AG10803 (cell line): ENCODE measurements at regions not wholly inside any gene's neighbourhood (a gene's known extent, or its start where the extent isn't known, plus 50 kb on each side); places are given as distances from the start of the nearest gene placed in this dataset.
A peak's percentile ranks its signal among the peaks of the same experiment; 100 is the strongest.

Experiments
- DNase-seq: peaks from one replicate; pipeline ENCODE4 v3.0.0; 2010; ENCODE audit warnings: low read depth
- H3K4me3 ChIP-seq: 2 replicates; pipeline ENCODE4 v1.5.1; 2011; ENCODE audit warnings: mild to moderate bottlenecking, low read length, control low read depth
- TF ChIP-seq, protein P1 (sequence below): conservative IDR thresholded peaks from 2 replicates; pipeline ENCODE4 v1.5.1; 2011; ENCODE audit warnings: mild to moderate bottlenecking, low read length, control low read depth, inconsistent platforms

DNA sequence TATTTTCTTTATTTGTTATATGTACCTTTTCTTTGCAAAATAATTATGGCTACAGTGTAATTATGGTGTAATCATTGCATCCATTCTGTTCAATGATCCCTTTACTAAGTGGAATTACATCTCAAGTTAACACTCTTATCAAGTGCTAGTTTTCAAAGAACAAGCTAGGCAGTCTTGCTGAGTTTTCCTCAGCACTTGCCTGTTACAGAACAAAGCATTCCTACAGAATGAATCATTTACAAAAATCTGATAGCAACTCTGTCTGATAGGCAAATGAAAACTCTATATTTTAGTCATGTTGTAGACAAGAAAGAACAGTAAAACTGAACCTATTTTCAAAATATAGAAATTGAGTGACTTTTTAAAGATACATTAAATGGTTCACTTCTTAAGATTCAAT, 109.8 kb upstream of the POU3F2 start:
- DNase-seq = no peak
- H3K4me3 ChIP-seq = no peak overlapping the region
- TF ChIP-seq, protein P1, sequence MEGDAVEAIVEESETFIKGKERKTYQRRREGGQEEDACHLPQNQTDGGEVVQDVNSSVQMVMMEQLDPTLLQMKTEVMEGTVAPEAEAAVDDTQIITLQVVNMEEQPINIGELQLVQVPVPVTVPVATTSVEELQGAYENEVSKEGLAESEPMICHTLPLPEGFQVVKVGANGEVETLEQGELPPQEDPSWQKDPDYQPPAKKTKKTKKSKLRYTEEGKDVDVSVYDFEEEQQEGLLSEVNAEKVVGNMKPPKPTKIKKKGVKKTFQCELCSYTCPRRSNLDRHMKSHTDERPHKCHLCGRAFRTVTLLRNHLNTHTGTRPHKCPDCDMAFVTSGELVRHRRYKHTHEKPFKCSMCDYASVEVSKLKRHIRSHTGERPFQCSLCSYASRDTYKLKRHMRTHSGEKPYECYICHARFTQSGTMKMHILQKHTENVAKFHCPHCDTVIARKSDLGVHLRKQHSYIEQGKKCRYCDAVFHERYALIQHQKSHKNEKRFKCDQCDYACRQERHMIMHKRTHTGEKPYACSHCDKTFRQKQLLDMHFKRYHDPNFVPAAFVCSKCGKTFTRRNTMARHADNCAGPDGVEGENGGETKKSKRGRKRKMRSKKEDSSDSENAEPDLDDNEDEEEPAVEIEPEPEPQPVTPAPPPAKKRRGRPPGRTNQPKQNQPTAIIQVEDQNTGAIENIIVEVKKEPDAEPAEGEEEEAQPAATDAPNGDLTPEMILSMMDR = no peak

DNA sequence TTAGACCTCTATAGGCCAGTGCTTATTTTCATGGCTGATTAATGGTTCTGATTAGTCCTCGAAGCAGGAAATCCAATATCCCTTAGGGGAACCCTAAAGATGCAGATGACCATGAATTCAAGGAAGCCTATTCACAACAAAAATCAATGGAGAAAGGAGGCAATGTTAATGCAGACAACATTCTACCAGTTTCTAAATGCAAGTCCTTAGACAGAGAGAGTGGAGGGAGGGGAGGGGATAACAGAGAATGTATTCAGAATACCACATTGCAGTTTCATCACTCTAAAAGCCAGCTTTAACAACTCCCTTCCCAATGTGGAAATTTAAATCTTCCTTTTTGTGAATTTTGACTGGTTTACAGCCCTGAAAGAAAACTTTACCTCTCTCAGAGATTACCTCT, 87.1 kb upstream of the POU3F2 start:
- DNase-seq = no peak
- TF ChIP-seq, protein P1 = no peak
- H3K4me3 ChIP-seq = no peak overlapping the region

DNA sequence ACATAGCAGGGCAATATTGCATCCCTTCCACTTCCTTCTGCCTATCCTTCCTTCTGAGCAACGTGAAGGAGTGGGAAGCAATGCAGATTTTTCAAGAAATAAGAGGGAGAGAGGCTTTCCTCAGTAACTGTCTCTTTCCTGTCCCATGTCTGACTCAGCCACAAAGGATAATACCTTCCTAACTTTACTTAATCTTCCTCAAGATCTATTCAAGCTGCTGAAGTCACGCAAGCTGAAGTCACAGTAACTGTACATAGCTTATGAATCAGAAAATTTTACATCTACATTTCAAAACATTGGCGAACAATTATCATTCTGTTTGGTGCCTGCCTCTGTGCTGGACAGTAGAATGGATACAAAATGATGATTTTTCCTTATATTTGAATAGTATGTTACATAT, 86.4 kb upstream of the POU3F2 start:
- TF ChIP-seq, protein P1 = no peak
- DNase-seq = no peak
- H3K4me3 ChIP-seq = no peak overlapping the region

DNA sequence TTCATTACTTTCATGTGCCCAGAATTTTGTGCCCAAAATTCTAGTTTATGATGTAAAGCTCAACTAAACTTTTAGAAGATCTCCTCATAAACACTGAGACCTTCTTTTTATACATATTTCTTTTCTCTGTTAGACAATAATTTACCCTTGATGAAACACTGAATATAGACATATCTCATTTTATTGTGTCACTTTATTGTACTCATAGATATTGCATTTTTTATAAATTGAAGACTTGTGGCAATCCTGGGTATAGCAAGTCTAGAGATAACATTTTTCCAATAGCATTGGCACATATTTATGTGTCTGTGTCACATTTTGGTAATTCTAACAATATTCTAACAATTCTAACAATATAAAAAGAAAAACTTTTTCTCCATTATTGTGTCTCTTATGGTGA, 74.9 kb upstream of the POU3F2 start:
- DNase-seq = no peak
- TF ChIP-seq, protein P1 = no peak
- H3K4me3 ChIP-seq = no peak overlapping the region

DNA sequence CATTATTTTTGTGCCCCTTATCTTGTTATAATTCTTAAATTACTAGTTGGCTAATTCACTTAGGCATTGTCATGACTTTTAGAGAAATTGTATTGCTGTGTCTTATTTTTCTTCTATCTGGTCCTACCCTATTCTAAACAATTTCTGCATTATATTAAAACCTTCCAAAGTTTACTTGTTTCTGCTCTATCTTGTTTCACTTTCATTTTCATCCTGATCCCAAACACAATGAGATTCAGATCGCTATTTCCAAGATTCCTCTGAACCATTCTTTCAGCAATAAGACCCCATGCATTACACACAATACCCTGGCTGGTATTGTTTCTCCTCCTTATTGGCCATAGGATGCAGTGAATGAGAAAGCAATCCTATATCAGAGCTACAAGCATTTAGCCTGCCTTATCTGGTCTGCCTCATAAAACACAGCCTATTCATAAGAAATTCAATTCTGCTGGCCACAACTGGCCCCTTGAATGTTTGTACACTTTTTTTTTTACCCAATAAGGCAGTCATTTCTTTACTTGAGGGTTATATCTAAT, 69.9 kb upstream of the POU3F2 start:
- H3K4me3 ChIP-seq = peak overlapping the region; percentile 39
- DNase-seq = no peak
- TF ChIP-seq, protein P1 = no peak

DNA sequence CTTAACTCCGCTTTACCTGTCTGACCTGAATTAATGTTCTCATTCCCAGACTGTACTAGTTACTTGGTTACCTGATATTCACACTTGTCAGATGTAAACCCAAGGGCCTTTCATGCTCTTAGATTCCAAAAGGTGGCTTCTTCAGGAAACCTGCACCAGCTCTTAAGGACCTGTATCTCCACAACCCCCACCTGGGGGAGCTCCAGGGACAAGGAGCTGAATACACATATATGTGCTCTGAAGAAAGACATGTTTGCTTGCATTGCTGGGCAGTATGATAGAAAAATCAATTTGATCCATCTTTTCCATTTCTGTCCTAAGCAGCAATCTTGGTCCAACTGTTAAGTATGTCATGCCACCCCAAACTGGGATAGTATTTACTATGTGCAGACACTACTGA, 64.8 kb upstream of the POU3F2 start:
- DNase-seq = no peak
- no peak overlapping the region for H3K4me3 ChIP-seq
- TF ChIP-seq, protein P1 = 0 out of 2 replicates have a peak, but pooled peaks have one; percentile 7

DNA sequence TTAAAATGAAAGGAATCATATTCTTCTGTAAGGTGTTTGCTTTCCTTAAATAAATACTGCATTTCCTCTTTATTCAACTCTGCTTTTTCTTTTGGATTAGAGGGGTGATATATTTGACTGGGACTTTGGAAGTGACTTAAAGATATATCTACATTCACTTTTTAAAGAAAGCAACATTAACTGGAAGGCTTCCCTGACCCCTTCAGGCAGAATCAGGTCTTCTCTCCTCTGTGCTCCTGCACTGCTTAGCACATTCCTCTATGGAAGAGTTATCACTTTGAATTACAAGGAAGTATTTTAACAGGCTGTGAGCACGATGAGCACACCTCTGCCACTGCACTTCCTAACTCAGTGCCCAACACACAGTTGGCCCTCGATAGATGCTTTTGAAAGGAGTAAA, 59.2 kb upstream of the POU3F2 start:
- TF ChIP-seq, protein P1 = no peak
- no peak for DNase-seq
- no peak overlapping the region for H3K4me3 ChIP-seq
